ENCODE measurements at regions not wholly inside any gene's neighbourhood (a gene's known extent, or its start where the extent isn't known, plus 50 kb on each side); places are given as distances from the start of the nearest gene placed in this dataset.

DNA sequence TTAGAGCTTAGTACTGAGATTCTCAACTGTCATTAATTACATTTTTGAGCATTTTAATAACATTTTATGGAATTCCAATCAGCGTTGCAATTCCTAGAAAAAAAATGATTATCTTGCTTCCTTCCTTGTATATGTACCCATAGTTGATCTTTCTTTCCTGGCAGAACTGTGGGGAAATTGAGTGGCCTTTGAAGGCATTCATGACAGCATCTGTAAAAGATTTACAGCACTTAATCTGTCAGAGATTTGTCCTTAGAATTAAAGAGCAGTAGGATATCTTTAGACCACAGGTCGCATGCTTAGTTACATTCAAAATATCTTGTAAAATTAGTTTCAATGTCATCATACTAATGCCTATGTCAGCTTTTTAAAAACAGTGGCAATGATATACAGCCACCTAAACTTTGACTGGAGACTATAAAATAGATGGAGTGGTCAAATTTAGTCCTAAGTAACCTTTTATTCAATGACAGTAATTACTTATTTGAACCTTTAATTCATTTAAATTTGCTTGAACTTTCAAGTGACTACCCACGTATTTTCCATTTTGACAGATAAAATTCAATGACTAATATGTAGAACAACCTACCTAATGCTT, 692.0 kb downstream of the NCAM2 start:
- no peak for DNase-seq
- no peak for ATAC-seq
- H3K27me3 Mint-ChIP-seq: no peaks in the 10 kb centered on the region
- H3K4me3 Mint-ChIP-seq: no peak overlapping the region
- H3K4me1 Mint-ChIP-seq: no peaks in the 10 kb centered on the region
- H3K9me3 Mint-ChIP-seq: peaks cover 8% of the 10 kb centered on the region in 2 donors
- H3K27ac Mint-ChIP-seq: no peak overlapping the region

DNA sequence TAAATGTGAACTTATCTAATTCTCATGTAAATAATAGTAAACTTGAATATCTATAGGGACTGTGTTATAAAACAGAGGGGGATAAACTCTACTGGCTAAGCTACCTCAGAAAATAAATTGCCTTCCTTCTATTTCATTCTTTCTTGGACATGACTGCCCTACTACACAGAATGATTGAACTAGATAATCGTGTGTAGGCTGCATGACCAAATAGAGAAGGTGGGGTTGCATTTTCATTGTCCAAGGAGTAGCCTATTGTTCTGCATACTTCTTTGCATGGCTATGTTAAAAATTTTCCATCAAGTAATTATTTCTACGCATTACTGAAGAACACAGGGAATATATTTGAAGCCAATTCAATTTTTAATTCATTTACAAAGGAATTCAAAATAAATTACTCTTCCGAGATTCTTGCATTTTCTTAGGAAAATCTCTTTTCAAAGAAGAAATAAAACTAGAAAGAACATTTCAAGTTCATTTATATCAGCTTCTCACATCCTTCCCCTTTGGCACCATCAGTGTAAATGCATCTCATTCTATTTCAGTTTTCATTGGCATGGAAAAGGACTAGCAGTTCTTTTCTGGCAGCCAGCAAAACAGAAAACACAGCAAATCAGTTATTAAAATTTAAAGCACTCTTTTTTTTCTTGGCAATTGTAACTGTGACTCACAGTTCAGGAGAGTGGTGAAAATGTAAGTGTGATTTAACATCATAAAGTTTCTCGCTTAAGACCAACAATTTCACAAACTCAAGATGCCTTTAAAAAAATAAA, 714.7 kb downstream of the NCAM2 start:
- H3K4me1 Mint-ChIP-seq: no peaks in the 10 kb centered on the region
- DNase-seq: no peak
- H3K27ac Mint-ChIP-seq: no peak overlapping the region

DNA sequence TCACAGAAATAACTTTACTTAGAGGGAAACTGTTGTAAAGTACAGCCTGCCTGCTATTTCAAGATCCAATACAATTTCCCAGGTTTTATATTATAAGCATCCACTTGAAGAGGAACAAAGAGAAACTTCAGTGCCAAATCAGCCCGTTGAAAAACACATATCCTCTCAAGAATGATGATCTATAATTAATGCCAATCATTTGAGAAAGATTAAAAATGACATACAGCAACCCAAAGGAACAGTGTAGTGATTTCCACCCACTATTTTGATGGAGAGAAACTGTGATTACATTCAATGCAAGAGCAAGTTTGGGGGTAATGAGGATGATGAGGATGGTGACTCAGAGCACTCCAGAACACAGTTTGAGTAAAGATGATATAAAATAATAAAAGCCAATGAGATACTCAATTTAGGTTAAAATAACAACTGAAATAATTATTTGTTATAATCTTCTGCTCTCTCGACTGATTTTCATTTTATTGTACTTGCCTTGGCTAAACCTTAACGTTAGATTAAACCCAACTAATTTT, 715.5 kb downstream of the NCAM2 start:
- Mint-ChIP-seq H3K27ac (no peak overlapping the region), H3K4me3 (no peak overlapping the region), H3K9me3 (peaks cover 0 to 7% of the 10 kb centered on the region in 2 donors), H3K27me3 (no peaks in the 10 kb centered on the region), H3K4me1 (no peaks in the 10 kb centered on the region)
- ATAC-seq: no peak
- no peak for DNase-seq

More for the DNA sequence above, 714.7 kb downstream of the NCAM2 start:
- ATAC-seq: no peak
- Mint-ChIP-seq H3K9me3 (peaks cover 0 to 7% of the 10 kb centered on the region in 2 donors), H3K27me3 (no peaks in the 10 kb centered on the region), H3K4me3 (no peak overlapping the region)

DNA sequence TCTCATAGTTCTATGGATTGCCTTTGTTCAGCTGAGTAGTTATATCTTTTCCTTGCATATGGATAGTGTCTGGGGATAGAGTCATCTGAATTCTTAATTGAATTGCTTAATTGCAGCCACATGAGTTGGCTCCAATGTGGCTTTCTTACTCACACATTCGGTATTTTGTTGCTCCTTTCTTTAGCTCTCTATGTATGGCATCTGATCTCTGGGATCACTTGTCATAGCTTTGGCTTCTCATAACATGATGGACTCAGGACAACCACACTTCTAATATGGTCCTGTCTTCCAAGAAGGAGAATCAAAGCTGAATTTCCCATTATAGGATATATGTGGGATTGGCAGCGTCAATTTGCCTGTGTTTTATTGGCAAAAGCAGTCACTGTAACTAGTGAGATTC, 716.2 kb downstream of the NCAM2 start:
- H3K4me3 Mint-ChIP-seq: no peak overlapping the region
- no peaks in the 10 kb centered on the region for H3K4me1 Mint-ChIP-seq
- DNase-seq (no peak), ATAC-seq (no peak)
- H3K27ac Mint-ChIP-seq: no peak overlapping the region
- H3K27me3 Mint-ChIP-seq: no peaks in the 10 kb centered on the region
- peaks cover 0 to 7% of the 10 kb centered on the region in 2 donors for H3K9me3 Mint-ChIP-seq

DNA sequence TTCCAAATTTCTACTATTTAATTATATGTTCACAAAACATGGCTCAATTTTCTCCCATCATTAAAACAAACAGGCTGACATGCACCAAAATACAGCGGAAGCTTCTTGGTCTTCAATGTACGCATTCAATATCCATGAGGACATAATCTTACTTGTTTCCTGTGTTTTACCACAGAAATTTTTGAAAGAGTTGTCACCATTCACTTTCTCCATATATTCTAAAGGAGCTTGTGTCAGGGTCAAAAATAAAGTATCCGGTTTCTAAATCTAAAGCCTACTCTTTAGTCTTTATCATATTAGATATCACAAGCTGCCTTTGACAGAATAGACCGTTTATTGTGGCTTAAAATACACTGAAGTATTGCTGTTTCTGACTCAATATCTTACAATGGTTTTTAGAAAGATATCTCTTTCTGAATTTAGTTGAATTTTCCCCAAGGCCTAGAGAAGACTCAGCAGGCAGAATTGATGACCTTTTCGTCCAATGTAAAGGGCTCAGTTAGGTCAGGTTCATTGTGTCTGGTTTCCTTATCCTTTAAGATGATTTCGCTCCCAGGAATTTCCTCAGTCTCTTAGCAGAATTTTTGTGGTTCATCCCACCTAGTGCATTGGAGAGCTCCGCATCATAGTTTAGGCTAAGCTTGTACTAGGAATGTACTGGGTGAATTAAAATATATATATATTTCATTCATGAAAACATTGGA, 717.2 kb downstream of the NCAM2 start:
- H3K4me1 Mint-ChIP-seq: no peaks in the 10 kb centered on the region
- H3K27ac Mint-ChIP-seq: no peak overlapping the region
- H3K27me3 Mint-ChIP-seq: no peaks in the 10 kb centered on the region
- H3K9me3 Mint-ChIP-seq: peaks cover 5 to 7% of the 10 kb centered on the region in 2 donors
- ATAC-seq (no peak), DNase-seq (no peak)
- H3K4me3 Mint-ChIP-seq: no peak overlapping the region

DNA sequence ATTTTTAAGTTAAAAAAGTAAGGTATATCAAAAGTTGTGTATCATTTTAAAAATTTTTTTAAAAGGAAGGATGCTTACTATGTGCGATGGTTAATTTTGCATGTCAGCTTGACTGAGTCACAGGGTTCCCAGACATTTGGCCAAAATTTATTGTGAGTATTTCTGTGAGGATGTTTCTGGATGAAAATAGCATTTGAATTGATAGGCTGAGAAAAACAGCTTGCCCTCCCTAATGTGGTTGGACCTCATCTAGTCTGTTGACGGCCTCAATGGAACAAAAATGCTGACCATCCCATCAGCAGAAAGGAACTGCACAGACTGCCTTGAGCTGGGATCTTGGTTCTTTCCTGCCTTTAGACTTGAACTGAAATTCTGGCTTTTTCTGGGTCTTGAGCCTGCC, 724.5 kb downstream of the NCAM2 start:
- ATAC-seq: no peak
- Mint-ChIP-seq H3K27ac (no peak overlapping the region), H3K4me3 (no peak overlapping the region), H3K4me1 (no peaks in the 10 kb centered on the region), H3K27me3 (no peaks in the 10 kb centered on the region), H3K9me3 (peaks cover 0 to 11% of the 10 kb centered on the region in 2 donors)
- DNase-seq: no peak

DNA sequence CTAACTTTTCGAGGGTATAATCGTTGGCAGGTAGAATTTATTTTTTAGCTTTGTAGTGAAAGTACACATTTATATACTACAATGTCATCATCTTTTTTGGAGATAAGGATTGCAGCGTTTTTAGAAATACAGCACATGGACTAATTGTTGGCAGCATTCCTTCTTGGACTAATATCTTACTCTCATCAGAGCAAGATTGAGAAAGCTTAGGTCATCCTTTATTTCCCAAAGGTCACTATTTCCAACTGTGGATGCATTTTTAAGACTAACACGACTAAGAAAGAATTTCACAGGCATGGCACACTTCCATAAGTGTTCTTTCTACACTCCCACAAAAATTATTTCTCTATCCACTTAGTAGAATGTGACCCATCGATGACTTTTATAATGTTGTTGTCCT, 732.3 kb downstream of the NCAM2 start:
- DNase-seq: no peak

DNA sequence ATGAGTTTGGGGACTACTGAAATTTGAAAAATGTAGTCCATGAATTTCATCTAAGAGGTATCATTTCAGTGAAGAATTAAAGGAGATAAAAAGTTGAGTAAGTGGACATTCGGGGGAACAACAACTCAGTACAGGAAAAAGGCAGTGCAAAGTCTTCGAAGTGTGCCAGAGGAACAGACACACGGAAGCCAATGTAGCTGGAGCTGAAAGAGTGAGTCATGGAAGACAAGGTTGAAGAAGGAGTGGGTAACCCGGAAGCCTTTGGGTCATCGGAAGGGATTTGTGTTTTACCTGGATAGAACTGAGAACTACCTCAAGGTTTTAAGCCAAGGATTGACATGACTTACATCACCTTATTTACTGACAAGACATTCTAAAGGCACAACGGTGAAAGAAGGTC, 733.4 kb downstream of the NCAM2 start:
- Mint-ChIP-seq H3K4me1 (no peaks in the 10 kb centered on the region), H3K4me3 (no peak overlapping the region), H3K9me3 (peaks cover 0 to 6% of the 10 kb centered on the region in 2 donors), H3K27me3 (no peaks in the 10 kb centered on the region), H3K27ac (no peak overlapping the region)
- no peak for DNase-seq
- no peak for ATAC-seq

More for the DNA sequence above, 732.3 kb downstream of the NCAM2 start:
- Mint-ChIP-seq H3K27ac (no peak overlapping the region), H3K27me3 (no peaks in the 10 kb centered on the region), H3K9me3 (peaks cover 0 to 6% of the 10 kb centered on the region in 2 donors), H3K4me1 (no peaks in the 10 kb centered on the region), H3K4me3 (no peak overlapping the region)
- ATAC-seq: no peak

DNA sequence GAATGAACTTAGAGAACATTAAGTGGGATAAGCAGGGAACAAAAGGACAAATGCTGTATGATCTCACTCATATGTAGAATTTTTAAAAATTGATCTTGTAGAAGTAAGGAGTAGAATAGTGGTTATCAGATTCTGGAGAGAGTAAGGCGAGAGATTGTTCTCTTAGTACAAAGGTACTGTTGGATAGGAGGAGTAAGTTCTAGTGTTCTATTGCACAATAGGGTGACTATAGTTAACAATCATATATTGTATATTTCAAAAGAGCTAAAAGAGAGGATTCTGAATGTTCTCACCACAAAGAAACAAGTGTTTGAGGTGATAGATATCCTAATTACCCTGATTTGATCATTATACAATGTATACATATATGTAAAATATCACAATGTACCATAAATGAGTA, 735.9 kb downstream of the NCAM2 start:
- ATAC-seq: no peak
- Mint-ChIP-seq H3K27me3 (no peaks in the 10 kb centered on the region), H3K4me3 (no peak overlapping the region), H3K9me3 (peaks cover 0 to 6% of the 10 kb centered on the region in 2 donors), H3K4me1 (no peaks in the 10 kb centered on the region), H3K27ac (no peak overlapping the region)
- no peak for DNase-seq

DNA sequence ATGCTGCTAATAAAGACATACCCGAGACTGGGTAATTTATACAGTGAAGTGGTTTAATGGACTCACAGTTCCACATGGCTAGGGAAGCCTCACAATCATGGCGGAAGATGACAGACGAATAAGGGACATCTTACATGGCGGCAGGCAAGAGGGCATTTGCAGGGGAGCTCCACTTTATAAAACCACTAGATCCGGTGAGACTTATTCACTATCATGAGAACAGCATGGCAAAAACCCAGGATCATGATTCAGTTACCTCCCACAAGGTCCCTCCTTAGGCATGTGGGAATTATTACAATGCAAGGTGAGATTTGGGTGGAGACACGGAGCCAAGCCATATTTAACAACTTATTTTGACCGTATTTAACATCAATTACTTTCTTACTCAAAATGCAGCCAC, 739.0 kb downstream of the NCAM2 start:
- Mint-ChIP-seq H3K4me3 (no peak overlapping the region), H3K27ac (no peak overlapping the region), H3K27me3 (no peaks in the 10 kb centered on the region), H3K9me3 (peaks cover 0 to 3% of the 10 kb centered on the region in 2 donors), H3K4me1 (no peaks in the 10 kb centered on the region)
- no peak for DNase-seq
- ATAC-seq: no peak

DNA sequence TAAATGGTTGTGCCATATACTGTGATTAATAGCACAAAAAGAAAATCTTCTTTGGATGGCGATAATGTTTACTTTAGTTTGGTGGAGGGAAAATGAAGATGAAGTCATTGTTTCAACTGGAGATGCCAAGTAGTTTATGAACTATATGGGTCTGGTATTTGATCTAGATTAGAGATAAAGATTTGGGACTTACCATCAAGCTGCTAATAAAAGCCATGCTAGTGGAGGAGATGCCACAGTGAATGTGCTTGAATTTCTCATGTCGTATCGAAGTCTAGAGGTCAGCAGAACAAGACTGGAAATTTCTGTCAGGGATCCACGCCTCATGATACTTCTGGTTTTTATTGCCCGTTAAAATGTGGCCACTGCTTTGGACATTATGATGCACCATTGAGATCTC, 742.0 kb downstream of the NCAM2 start:
- Mint-ChIP-seq H3K4me1 (no peaks in the 10 kb centered on the region), H3K9me3 (peaks cover 7 to 9% of the 10 kb centered on the region in 2 donors), H3K27ac (no peak overlapping the region), H3K27me3 (no peaks in the 10 kb centered on the region), H3K4me3 (no peak overlapping the region)
- no peak for ATAC-seq
- no peak for DNase-seq

DNA sequence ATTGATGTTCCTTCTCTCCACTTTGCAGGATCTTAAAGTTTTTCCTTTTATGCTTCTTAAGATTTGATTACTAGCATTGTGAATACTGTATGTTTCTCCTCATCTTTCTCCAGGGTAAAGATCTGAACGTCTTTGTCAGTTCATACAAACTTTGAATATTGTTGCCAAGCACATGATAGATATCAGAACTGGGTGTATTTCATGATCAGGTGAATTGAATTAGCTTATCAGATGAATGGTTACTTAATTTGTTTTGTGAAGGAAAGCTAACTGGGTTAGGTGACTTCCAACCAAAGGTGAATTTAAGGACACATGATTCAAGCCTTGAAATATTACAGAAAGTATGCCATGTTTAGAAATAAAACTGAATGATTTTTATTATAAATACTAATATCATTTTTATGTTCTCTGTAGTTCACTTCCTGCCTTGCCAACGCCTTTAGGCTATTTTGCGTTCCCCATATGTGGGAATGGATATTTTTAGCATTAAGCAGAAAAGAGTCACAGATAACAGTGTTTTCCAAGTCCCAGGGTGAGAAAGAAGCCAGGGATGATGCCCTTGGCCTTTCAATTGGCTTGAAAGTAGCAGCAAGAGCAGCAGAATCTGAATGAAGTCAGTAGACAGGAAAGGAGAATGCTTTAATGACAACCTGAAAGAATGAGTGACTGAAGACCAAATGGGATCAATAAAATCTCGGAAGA, 752.1 kb downstream of the NCAM2 start:
- Mint-ChIP-seq H3K27ac (no peak overlapping the region), H3K4me1 (no peaks in the 10 kb centered on the region), H3K9me3 (peaks cover 1 to 10% of the 10 kb centered on the region in 2 donors), H3K27me3 (no peaks in the 10 kb centered on the region), H3K4me3 (no peak overlapping the region)
- ATAC-seq (no peak), DNase-seq (no peak)

DNA sequence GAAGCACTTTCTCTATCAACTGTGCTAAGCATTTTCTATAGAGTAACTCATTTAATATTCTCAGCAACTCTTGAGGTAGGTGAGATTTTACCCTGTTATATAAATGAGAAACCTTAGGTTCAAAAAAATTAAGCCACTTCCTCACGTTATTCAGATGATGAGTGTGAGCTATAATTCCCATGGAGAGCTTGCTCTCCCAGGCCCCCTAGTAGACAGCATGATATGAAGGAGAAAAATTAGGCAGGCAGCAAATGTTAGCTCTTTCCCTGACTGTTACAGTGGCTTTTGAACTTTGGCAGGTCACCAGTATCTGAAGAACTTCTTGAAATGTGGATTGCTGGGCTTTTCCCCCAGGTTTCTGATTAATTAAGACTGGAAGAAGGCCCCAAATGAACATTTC, 753.1 kb downstream of the NCAM2 start:
- DNase-seq (no peak), ATAC-seq (no peak)
- Mint-ChIP-seq H3K9me3 (peaks cover 0 to 7% of the 10 kb centered on the region in 2 donors), H3K4me3 (no peak overlapping the region), H3K27ac (no peak overlapping the region), H3K27me3 (no peaks in the 10 kb centered on the region), H3K4me1 (no peaks in the 10 kb centered on the region)

DNA sequence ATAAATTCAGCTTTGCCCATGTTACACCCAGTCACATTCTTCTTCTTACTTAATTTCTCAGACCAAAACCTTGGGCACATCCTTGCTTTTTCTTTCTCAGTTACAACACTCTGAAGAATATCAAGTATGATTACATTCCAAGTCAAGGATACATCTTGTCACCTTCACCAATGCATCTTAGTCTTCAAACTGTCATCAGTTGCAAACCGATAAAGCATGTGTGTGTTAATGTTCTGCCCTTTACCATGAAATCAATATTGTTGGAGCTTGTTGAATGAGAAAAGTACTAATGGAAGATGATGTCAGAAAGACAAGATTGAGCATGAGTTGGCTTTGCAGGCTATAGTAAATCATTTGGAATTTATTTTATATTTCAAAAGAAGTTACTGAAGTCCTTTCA, 764.6 kb downstream of the NCAM2 start:
- DNase-seq: no peak
- Mint-ChIP-seq H3K4me1 (no peaks in the 10 kb centered on the region), H3K27ac (no peak overlapping the region), H3K9me3 (peaks cover 0 to 8% of the 10 kb centered on the region in 2 donors), H3K27me3 (no peaks in the 10 kb centered on the region), H3K4me3 (no peak overlapping the region)
- ATAC-seq: no peak

DNA sequence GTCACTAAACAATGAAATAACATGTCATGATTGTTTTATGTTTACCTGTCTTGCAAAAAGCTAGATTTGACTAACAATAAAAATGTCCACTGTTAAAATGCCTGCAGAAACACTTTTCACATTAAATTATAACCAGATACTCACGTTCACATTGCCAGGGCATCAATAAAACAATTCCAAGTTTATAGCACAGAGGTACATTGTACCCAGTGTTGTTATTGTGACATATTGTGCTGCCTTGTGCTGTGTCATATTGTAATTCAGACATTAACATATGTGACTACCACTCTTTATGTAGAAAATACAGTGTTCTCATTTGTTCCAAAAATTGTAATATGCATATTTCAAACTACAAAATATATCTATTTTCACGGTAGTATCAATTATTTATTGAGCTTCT, 766.1 kb downstream of the NCAM2 start:
- no peak overlapping the region for H3K27ac Mint-ChIP-seq
- H3K4me3 Mint-ChIP-seq: no peak overlapping the region
- peaks cover 2 to 20% of the 10 kb centered on the region in 2 donors for H3K9me3 Mint-ChIP-seq
- H3K4me1 Mint-ChIP-seq: no peaks in the 10 kb centered on the region
- no peak for ATAC-seq
- no peak for DNase-seq
- H3K27me3 Mint-ChIP-seq: no peaks in the 10 kb centered on the region

Measured in stimulated activated naive CD8-positive, alpha-beta T cell treated with anti-CD3 and anti-CD28 coated beads, Interleukin-15, amount 100 ng/mL, for 72 hours (primary cell).